DND-41 (cell line): ENCODE measurements at regions not wholly inside any gene's neighbourhood (a gene's known extent, or its start where the extent isn't known, plus 50 kb on each side); places are given as distances from the start of the nearest gene placed in this dataset.

Experiments used
- CTCF ChIP-seq: IDR thresholded peaks from 2 replicates; pipeline ENCODE4 v1.5.1; 2012; ENCODE audit warnings: borderline replicate concordance, low read length, moderate library complexity, mild to moderate bottlenecking; ENCODE audit not compliant: poor library complexity, severe bottlenecking; ENCODE audit errors: extremely low read depth
- EZH2 ChIP-seq: IDR thresholded peaks from 3 replicates; pipeline ENCODE4 v1.6.1; 2012; ENCODE audit warnings: borderline replicate concordance, low read depth, mild to moderate bottlenecking, moderate library complexity, low read length, inconsistent platforms; ENCODE audit not compliant: severe bottlenecking

GRCh38 chr14:44653641-44654040 lies 146.6 kb upstream of the FSCB start:
- TF ChIP-seq CTCF (no peak), EZH2 (no peak)
